ENCODE measurements at regions not wholly inside any gene's neighbourhood (a gene's known extent, or its start where the extent isn't known, plus 50 kb on each side); places are given as distances from the start of the nearest gene placed in this dataset.

DNA sequence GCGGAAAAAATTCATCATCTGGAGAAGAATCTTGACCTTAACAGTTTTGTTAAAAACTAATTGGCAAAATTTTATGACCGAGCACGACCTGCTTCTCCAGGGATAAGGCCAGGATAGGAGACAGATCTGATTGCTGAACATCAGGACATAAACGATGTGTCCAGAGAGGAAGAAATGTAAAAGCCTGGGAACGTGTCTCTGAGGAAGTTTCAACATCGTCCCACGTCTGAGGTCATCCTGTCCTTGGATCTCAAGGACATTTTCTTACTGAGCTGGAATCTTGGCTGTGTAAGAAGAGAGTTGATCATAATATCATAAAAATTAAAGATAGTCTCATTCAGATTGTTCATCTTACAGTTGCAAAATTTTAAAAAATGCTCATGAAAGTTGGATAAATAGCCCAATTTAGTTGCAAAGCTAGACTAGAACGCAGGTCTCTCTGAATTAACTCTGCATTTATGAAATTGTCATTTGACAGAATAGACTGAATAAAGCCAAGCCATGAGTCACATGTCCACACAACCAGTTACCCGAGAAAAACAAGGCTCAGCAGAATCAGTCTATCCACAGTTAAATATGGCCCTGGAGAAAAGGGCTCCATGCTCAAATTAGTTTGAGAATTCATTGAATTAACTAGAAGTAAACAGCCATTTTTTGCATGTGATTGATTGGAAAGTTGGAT is 120.0 kb upstream of the EGFR start:
- H4K20me1 ChIP-seq (ENCODE audit: insufficient read depth, low read length), result no peaks in the 10 kb centered on the region
- H3K79me2 ChIP-seq (ENCODE audit: insufficient read depth, low read length), result no peaks in the 10 kb centered on the region
- no peaks in the 10 kb centered on the region for H3K36me3 ChIP-seq (ENCODE audit: insufficient read depth, low read length)
- no peaks in the 10 kb centered on the region for H3K4me1 ChIP-seq (ENCODE audit: insufficient read depth, low read length)
- H3K9ac ChIP-seq (ENCODE audit: low read depth, low read length), result no peak overlapping the region
- no peaks in the 10 kb centered on the region for H3K27me3 ChIP-seq (ENCODE audit: insufficient read depth, low read length, poor library complexity)
- no peak overlapping the region for H3K27ac ChIP-seq (ENCODE audit: low read length)
- H3K9me3 ChIP-seq (ENCODE audit: insufficient read depth, low read length, severe bottlenecking), result no peaks in the 10 kb centered on the region
- TF ChIP-seq EZH2 (IDR thresholded peaks at IDR 0.05; ENCODE audit: borderline replicate concordance, low read depth, low read length, severe bottlenecking), result no peak
- no peak for TF ChIP-seq CTCF (IDR thresholded peaks at IDR 0.05; ENCODE audit: borderline replicate concordance, extremely low read depth, low read length, poor library complexity, severe bottlenecking)
- DNase-seq (no peak), ATAC-seq (ENCODE audit: insufficient read depth, low read depth) (no peak)
- no peak overlapping the region for H3K4me2 ChIP-seq (ENCODE audit: insufficient read depth, low read length)
- H2AFZ ChIP-seq (ENCODE audit: low read depth, low read length), result no peak overlapping the region
- no peak overlapping the region for H3K4me3 ChIP-seq (ENCODE audit: low read depth in 1 of 2, low read length in 2 of 2)

DNA sequence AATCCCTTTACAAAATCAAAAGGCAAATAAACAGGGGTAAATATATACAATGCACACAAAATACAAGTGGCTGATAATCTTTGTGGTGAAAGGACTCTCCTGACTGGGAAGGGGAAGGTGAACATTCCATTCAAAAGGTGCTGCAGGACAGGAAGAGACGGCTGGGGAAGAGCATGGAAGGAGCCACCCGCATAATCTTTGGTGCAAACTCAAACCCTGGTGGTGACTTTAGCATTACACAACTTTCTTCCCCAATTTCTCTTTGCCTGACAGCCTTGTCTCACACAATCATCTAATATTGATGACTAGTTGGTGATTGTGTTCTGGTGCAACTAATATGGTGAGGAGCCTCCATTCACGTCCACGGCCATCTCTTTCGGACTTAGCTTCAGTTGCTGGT is 117.0 kb upstream of the EGFR start:
- no peaks in the 10 kb centered on the region for H3K27me3 ChIP-seq (ENCODE audit: insufficient read depth, low read length, poor library complexity)
- H4K20me1 ChIP-seq (ENCODE audit: insufficient read depth, low read length), result no peaks in the 10 kb centered on the region
- no peaks in the 10 kb centered on the region for H3K79me2 ChIP-seq (ENCODE audit: insufficient read depth, low read length)
- H2AFZ ChIP-seq (ENCODE audit: low read depth, low read length), result no peak overlapping the region
- no peak for ATAC-seq (ENCODE audit: insufficient read depth, low read depth)
- TF ChIP-seq CTCF (IDR thresholded peaks at IDR 0.05; ENCODE audit: borderline replicate concordance, extremely low read depth, low read length, poor library complexity, severe bottlenecking) (no peak), EZH2 (IDR thresholded peaks at IDR 0.05; ENCODE audit: borderline replicate concordance, low read depth, low read length, severe bottlenecking) (no peak)
- no peaks in the 10 kb centered on the region for H3K9me3 ChIP-seq (ENCODE audit: insufficient read depth, low read length, severe bottlenecking)
- H3K4me3 ChIP-seq (ENCODE audit: low read depth in 1 of 2, low read length in 2 of 2), result no peak overlapping the region
- H3K36me3 ChIP-seq (ENCODE audit: insufficient read depth, low read length), result no peaks in the 10 kb centered on the region
- H3K4me1 ChIP-seq (ENCODE audit: insufficient read depth, low read length), result no peaks in the 10 kb centered on the region
- H3K9ac ChIP-seq (ENCODE audit: low read depth, low read length), result no peak overlapping the region
- no peak for DNase-seq
- no peak overlapping the region for H3K27ac ChIP-seq (ENCODE audit: low read length)
- no peak overlapping the region for H3K4me2 ChIP-seq (ENCODE audit: insufficient read depth, low read length)

DNA sequence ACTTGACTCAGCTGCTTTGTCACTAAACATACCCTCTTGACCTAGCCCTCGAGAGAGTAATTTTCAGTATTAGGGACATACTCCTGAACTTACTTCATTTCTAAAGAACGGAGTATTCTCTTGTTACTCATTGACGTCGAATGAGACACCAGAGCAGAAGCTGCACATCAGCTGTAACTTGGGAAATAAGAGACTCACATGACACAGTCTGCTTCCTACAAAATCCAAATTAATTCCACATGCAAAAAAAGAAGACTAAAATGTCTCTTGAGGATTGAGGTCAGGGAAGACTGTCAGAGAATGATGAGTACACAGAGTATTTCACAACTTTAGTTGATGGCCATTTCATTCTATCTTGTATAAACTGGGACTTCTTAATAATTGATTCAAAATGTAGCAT is 114.7 kb upstream of the EGFR start:
- Histone ChIP-seq H3K9ac (ENCODE audit: low read depth, low read length) (no peak overlapping the region), H3K4me1 (ENCODE audit: insufficient read depth, low read length) (no peaks in the 10 kb centered on the region), H3K9me3 (ENCODE audit: insufficient read depth, low read length, severe bottlenecking) (no peaks in the 10 kb centered on the region), H3K36me3 (ENCODE audit: insufficient read depth, low read length) (no peaks in the 10 kb centered on the region), H3K4me3 (ENCODE audit: low read depth in 1 of 2, low read length in 2 of 2) (no peak overlapping the region), H3K4me2 (ENCODE audit: insufficient read depth, low read length) (no peak overlapping the region), H3K79me2 (ENCODE audit: insufficient read depth, low read length) (no peaks in the 10 kb centered on the region), H4K20me1 (ENCODE audit: insufficient read depth, low read length) (no peaks in the 10 kb centered on the region), H2AFZ (ENCODE audit: low read depth, low read length) (no peak overlapping the region), H3K27me3 (ENCODE audit: insufficient read depth, low read length, poor library complexity) (no peaks in the 10 kb centered on the region), H3K27ac (ENCODE audit: low read length) (no peak overlapping the region)
- ATAC-seq (ENCODE audit: insufficient read depth, low read depth) (no peak), DNase-seq (no peak)
- TF ChIP-seq CTCF (IDR thresholded peaks at IDR 0.05; ENCODE audit: borderline replicate concordance, extremely low read depth, low read length, poor library complexity, severe bottlenecking) (no peak), EZH2 (IDR thresholded peaks at IDR 0.05; ENCODE audit: borderline replicate concordance, low read depth, low read length, severe bottlenecking) (no peak)
